GM18502 (cell line): ENCODE measurements at regions not wholly inside any gene's neighbourhood (a gene's known extent, or its start where the extent isn't known, plus 50 kb on each side); places are given as distances from the start of the nearest gene placed in this dataset.
"Not testable (repeated sequence)": the region's sequence is repeated elsewhere in the genome, so short reads cannot be mapped to it uniquely, and the experiment has no call there.

Experiments used
- ATAC-seq: cut with Tn5 transposase; IDR thresholded peaks from one replicate; pipeline ENCODE4 v1.9.1; 2021; ENCODE audit warnings: mild to moderate bottlenecking; ENCODE audit not compliant: unreplicated experiment, poor library complexity

- no peak for ATAC-seq
Observed at GRCh38 chr20:40634891-40635290, 54.1 kb downstream of the MAFB start.

- ATAC-seq: no peak
Observed at GRCh38 chr20:40633123-40633850, 55.7 kb downstream of the MAFB start.

GRCh38 chr20:40632346-40632976, 56.6 kb downstream of the MAFB start:
- no peak for ATAC-seq

GRCh38 chr20:40631119-40631631, 57.9 kb downstream of the MAFB start:
- no peak for ATAC-seq

GRCh38 chr20:40630713-40631112, 58.3 kb downstream of the MAFB start:
- ATAC-seq: no peak

- ATAC-seq: no peak
Observed at GRCh38 chr20:40630099-40630498, 58.9 kb downstream of the MAFB start.

- no peak for ATAC-seq
Observed at GRCh38 chr20:40628877-40629276, 60.2 kb downstream of the MAFB start.

- not testable (repeated sequence) for ATAC-seq
Observed at GRCh38 chr20:40619053-40619452, 70.0 kb downstream of the MAFB start.

GRCh38 chr20:40617594-40617993, 71.4 kb downstream of the MAFB start:
- ATAC-seq: no peak

- ATAC-seq: no peak
Observed at GRCh38 chr20:40612837-40613236, 76.2 kb downstream of the MAFB start.

- no peak for ATAC-seq
Observed at GRCh38 chr20:40612247-40612646, 76.8 kb downstream of the MAFB start.

GRCh38 chr20:40610730-40611129, 78.3 kb downstream of the MAFB start:
- no peak for ATAC-seq

- no peak for ATAC-seq
Observed at GRCh38 chr20:40607927-40608326, 81.1 kb downstream of the MAFB start.

GRCh38 chr20:40606660-40607059, 82.4 kb downstream of the MAFB start:
- no peak for ATAC-seq

- ATAC-seq: no peak
Observed at GRCh38 chr20:40606237-40606636, 82.8 kb downstream of the MAFB start.

GRCh38 chr20:40604416-40604815, 84.6 kb downstream of the MAFB start:
- no peak for ATAC-seq

GRCh38 chr20:40603057-40603651, 85.9 kb downstream of the MAFB start:
- ATAC-seq: no peak

GRCh38 chr20:40602381-40602780, 86.7 kb downstream of the MAFB start:
- no peak for ATAC-seq

- ATAC-seq: no peak
Observed at GRCh38 chr20:40600441-40601219, 88.4 kb downstream of the MAFB start.

GRCh38 chr20:40599987-40600386, 89.0 kb downstream of the MAFB start:
- ATAC-seq: no peak

GRCh38 chr20:40592941-40593340, 96.1 kb downstream of the MAFB start:
- no peak for ATAC-seq
